Stomach (tissue), 8 donors: ENCODE measurements at regions not wholly inside any gene's neighbourhood (a gene's known extent, or its start where the extent isn't known, plus 50 kb on each side); places are given as distances from the start of the nearest gene placed in this dataset.

Experiments
- DNase-seq, 2 donors: peaks; one replicate each; pipeline versions ENCODE4 v3.0.0 to v3.0.0-alpha.2; 2013 to 2019
- H3K27ac ChIP-seq, 5 donors: fragments of 200-600 bp in 4 of 5; sonication (generic) in 4 of 5; one replicate each; pipeline ENCODE4 v1.5.1; 2013 to 2019; ENCODE audit warnings: mild to moderate bottlenecking in 1 of 5, moderate library complexity in 1 of 5
- H3K27me3 ChIP-seq, 3 donors: fragments of 200-600 bp; sonication (generic); one replicate each; pipeline ENCODE4 v1.5.1; 2017 to 2019; ENCODE audit warnings: mixed run types in 1 of 3
- H3K36me3 ChIP-seq, 4 donors: fragments of 200-600 bp; sonication (generic); 1 replicate in 3 of 4; 2 replicates in 1 of 4; pipeline ENCODE4 v1.5.1; 2016 to 2019
- H3K4me1 ChIP-seq, 4 donors: fragments of 200-600 bp; sonication (generic); one replicate each; pipeline ENCODE4 v1.5.1; 2016 to 2019
- H3K4me3 ChIP-seq, 4 donors: fragments of 200-600 bp; sonication (generic) in 3 of 4; one replicate each; pipeline ENCODE4 v1.5.1; 2016 to 2019; ENCODE audit warnings: mild to moderate bottlenecking in 1 of 4
- H3K9me3 ChIP-seq, 4 donors: fragments of 200-600 bp; sonication (generic); one replicate each; pipeline ENCODE4 v1.5.1; 2016 to 2019
- CTCF ChIP-seq, 7 experiments: fragments of 450-650 bp in 4 of 7; fragments of 200-600 bp in 3 of 7; sonication (generic) in 3 of 7; IDR thresholded peaks; one replicate each; pipeline ENCODE4 v1.5.1; 2016 to 2019; ENCODE audit warnings: antibody characterized with exemption in 7 of 7, control low read depth in 2 of 7, mild to moderate bottlenecking in 1 of 7
- EP300 ChIP-seq: sonication (generic); formaldehyde crosslinking; IDR thresholded peaks from one replicate; pipeline ENCODE4 v1.6.1; 2017; ENCODE audit warnings: antibody characterized with exemption
- POLR2A ChIP-seq, 4 donors: fragments of 450-650 bp; IDR thresholded peaks; one replicate each; pipeline ENCODE4 v1.6.1; 2016; ENCODE audit warnings: antibody characterized with exemption in 4 of 4, control low read depth in 2 of 4, mild to moderate bottlenecking in 1 of 4, moderate library complexity in 1 of 4
- POLR2AphosphoS5 ChIP-seq, 3 donors: sonication (generic); formaldehyde crosslinking; IDR thresholded peaks; one replicate each; pipeline ENCODE4 v1.6.1; 2016; ENCODE audit warnings: antibody characterized with exemption in 3 of 3
- WGBS, 5 donors: extraction: QIAGEN DNeasy Blood & Tissue Kit in 3 of 5; methylation state at CpG; one replicate each; pipeline versions ENCODE4 v1.1.5 to v1.1.7; 2013 to 2018; 5-methylcytosine and 5-hydroxymethylcytosine counted together
- intact Hi-C: fragments of 100-400 bp; cut with DNase I; formaldehyde crosslinking; loops from one replicate; pipeline ENCODE4 v1.15.1; 2023; ENCODE audit warnings: low total_unique reads
- donor health status: healthy with polysubstance abuse.
- donor health status: Bipolar disorder and iron deficiency.
- donor health status: healthy.

- Histone ChIP-seq H3K27ac (no peak overlapping the region), H3K9me3 (peaks cover 0 to 5% (median 0%) of the 10 kb centered on the region in 4 donors), H3K36me3 (no peaks in the 10 kb centered on the region), H3K4me3 (no peak overlapping the region), H3K4me1 (no peaks in the 10 kb centered on the region), H3K27me3 (no peaks in the 10 kb centered on the region)
- DNase-seq, result no peak
- TF ChIP-seq POLR2AphosphoS5 (IDR thresholded peaks at IDR 0.05) (no peak), CTCF (IDR thresholded peaks at IDR 0.05) (no peak), POLR2A (IDR thresholded peaks at IDR 0.05) (no peak)
- 87 to 100% (median 92%) methylated on average over 1 of the region's 1 CpG for WGBS, 5 donors
- intact Hi-C loops, result loop anchor here (5.0 to 10.0 kb wide), 2 partner anchors 1023 to 1336 kb away; no protein-coding TSS in a partner anchor
Observed at GRCh38 chr3:166011771-166012170, 174.5 kb upstream of the BCHE start.

- TF ChIP-seq EP300, result no peak
- no peak for TF ChIP-seq POLR2A (IDR thresholded peaks at IDR 0.05)
- no peak for TF ChIP-seq POLR2AphosphoS5 (IDR thresholded peaks at IDR 0.05)
- no peak for TF ChIP-seq CTCF (IDR thresholded peaks at IDR 0.05)
- no peak overlapping the region for H3K27ac ChIP-seq
- no peak overlapping the region for H3K4me3 ChIP-seq
- H3K4me1 ChIP-seq, result no peaks in the 10 kb centered on the region
- H3K36me3 ChIP-seq, result no peaks in the 10 kb centered on the region
- peaks cover 0 to 11% (median 0%) of the 10 kb centered on the region in 4 donors for H3K9me3 ChIP-seq
- no peaks in the 10 kb centered on the region for H3K27me3 ChIP-seq
- WGBS, 5 donors, result 88 to 100% (median 94%) methylated on average over 1 of the region's 1 CpG
- DNase-seq, result no peak
- intact Hi-C loops, result no loop called here
Observed at GRCh38 chr3:166005126-166005525, 167.9 kb upstream of the BCHE start.

GRCh38 chr3:165994293-165994692 is 157.1 kb upstream of the BCHE start:
- WGBS, 5 donors, result 36 to 63% (median 45%) methylated on average over 1 of the region's 1 CpG
- Histone ChIP-seq H3K9me3 (no peaks in the 10 kb centered on the region), H3K36me3 (no peaks in the 10 kb centered on the region), H3K4me3 (no peak overlapping the region), H3K4me1 (no peaks in the 10 kb centered on the region), H3K27ac (no peak overlapping the region), H3K27me3 (no peaks in the 10 kb centered on the region)
- intact Hi-C loops, result no loop called here
- no peak for TF ChIP-seq POLR2A (IDR thresholded peaks at IDR 0.05)
- no peak for TF ChIP-seq POLR2AphosphoS5 (IDR thresholded peaks at IDR 0.05)
- no peak for TF ChIP-seq CTCF (IDR thresholded peaks at IDR 0.05)
- TF ChIP-seq EP300, result no peak
- DNase-seq, result no peak

GRCh38 chr3:165984589-165984988 is 147.4 kb upstream of the BCHE start:
- no peak overlapping the region for H3K27ac ChIP-seq
- no peaks in the 10 kb centered on the region for H3K27me3 ChIP-seq
- H3K36me3 ChIP-seq, result no peaks in the 10 kb centered on the region
- intact Hi-C loops, result no loop called here
- 28 to 63% (median 44%) methylated on average over 1 of the region's 1 CpG for WGBS, 5 donors
- no peaks in the 10 kb centered on the region for H3K4me1 ChIP-seq
- no peaks in the 10 kb centered on the region for H3K9me3 ChIP-seq
- no peak overlapping the region for H3K4me3 ChIP-seq
- TF ChIP-seq EP300, result no peak
- no peak for TF ChIP-seq CTCF (IDR thresholded peaks at IDR 0.05)
- no peak for TF ChIP-seq POLR2A (IDR thresholded peaks at IDR 0.05)
- no peak for TF ChIP-seq POLR2AphosphoS5 (IDR thresholded peaks at IDR 0.05)
- DNase-seq, result no peak
